Bronchial epithelial cell (primary cell): ENCODE measurements at regions not wholly inside any gene's neighbourhood (a gene's known extent, or its start where the extent isn't known, plus 50 kb on each side); places are given as distances from the start of the nearest gene placed in this dataset.
A peak's percentile ranks its signal among the peaks of the same experiment; 100 is the strongest.
"Not testable (repeated sequence)": the region's sequence is repeated elsewhere in the genome, so short reads cannot be mapped to it uniquely, and the experiment has no call there.

Experiments used
- DNase-seq: peaks from one replicate; pipeline ENCODE4 v3.0.0-alpha.2; 2010; ENCODE audit warnings: low read depth
- FAIRE-seq: peaks from 2 replicates; lab custom pipeline; 2011; peaks lifted over from hg19 to GRCh38; lab: Jason Lieb, UNC
- H3K27me3 ChIP-seq: 2 replicates; pipeline ENCODE4 v1.5.1; 2011; ENCODE audit warnings: low read length; ENCODE audit not compliant: control insufficient read depth, insufficient read depth
- H3K36me3 ChIP-seq: 2 replicates; pipeline ENCODE4 v1.5.1; 2011; ENCODE audit warnings: low read length; ENCODE audit not compliant: control insufficient read depth, insufficient read depth
- H3K4me3 ChIP-seq: 2 replicates; pipeline ENCODE4 v1.5.1; 2011; ENCODE audit warnings: mild to moderate bottlenecking, low read depth, low read length, control low read depth
- CTCF ChIP-seq: IDR thresholded peaks from 2 replicates; pipeline ENCODE4 v1.5.1; 2011; ENCODE audit warnings: mild to moderate bottlenecking, moderate library complexity, low read length, control low read depth, inconsistent platforms; ENCODE audit not compliant: insufficient read depth, severe bottlenecking

GRCh38 chr6:112971651-112972050, 624.5 kb downstream of the RFPL4B start:
- Histone ChIP-seq H3K27me3 (no peaks in the 10 kb centered on the region), H3K36me3 (no peaks in the 10 kb centered on the region), H3K4me3 (no peak overlapping the region)
- no peak for TF ChIP-seq CTCF
- FAIRE-seq (no peak), DNase-seq (no peak)

GRCh38 chr6:112974931-112975330, 627.8 kb downstream of the RFPL4B start:
- FAIRE-seq, H3K36me3 ChIP-seq, H3K4me3 ChIP-seq, H3K27me3 ChIP-seq, DNase-seq: not testable (repeated sequence)

GRCh38 chr6:112976579-112976978, 629.4 kb downstream of the RFPL4B start:
- not testable (repeated sequence) for FAIRE-seq, H3K27me3 ChIP-seq, DNase-seq, H3K36me3 ChIP-seq, H3K4me3 ChIP-seq

GRCh38 chr6:112979830-112980229, 632.7 kb downstream of the RFPL4B start:
- no peak overlapping the region for H3K4me3 ChIP-seq
- DNase-seq (no peak), FAIRE-seq (no peak)
- TF ChIP-seq CTCF: no peak
- H3K27me3 ChIP-seq: no peaks in the 10 kb centered on the region
- no peaks in the 10 kb centered on the region for H3K36me3 ChIP-seq

GRCh38 chr6:112980676-112981075, 633.5 kb downstream of the RFPL4B start:
- H3K27me3 ChIP-seq: no peaks in the 10 kb centered on the region
- FAIRE-seq: no peak
- H3K36me3 ChIP-seq: no peaks in the 10 kb centered on the region
- TF ChIP-seq CTCF: no peak
- H3K4me3 ChIP-seq: no peak overlapping the region
- DNase-seq: no peak

GRCh38 chr6:112983713-112984261, 636.7 kb downstream of the RFPL4B start:
- Histone ChIP-seq H3K4me3 (no peak overlapping the region), H3K27me3 (no peaks in the 10 kb centered on the region), H3K36me3 (no peaks in the 10 kb centered on the region)
- FAIRE-seq (no peak), DNase-seq (peak; percentile 36)
- TF ChIP-seq CTCF: no peak

- no peaks in the 10 kb centered on the region for H3K27me3 ChIP-seq
- FAIRE-seq: no peak
Observed at GRCh38 chr6:112984899-112985298, 637.8 kb downstream of the RFPL4B start.

More at GRCh38 chr6:112984899-112985298, 637.8 kb downstream of the RFPL4B start:
- no peaks in the 10 kb centered on the region for H3K36me3 ChIP-seq
- DNase-seq: no peak
- TF ChIP-seq CTCF: no peak
- no peak overlapping the region for H3K4me3 ChIP-seq
